Uterus (tissue), 2 donors: ENCODE measurements at regions not wholly inside any gene's neighbourhood (a gene's known extent, or its start where the extent isn't known, plus 50 kb on each side); places are given as distances from the start of the nearest gene placed in this dataset.

ENCODE experiments used
- POLR2A ChIP-seq, 2 donors: fragments of 450-650 bp; IDR thresholded peaks; one replicate each; pipeline ENCODE4 v1.6.1; 2016; ENCODE audit warnings: antibody characterized with exemption in 2 of 2, mild to moderate bottlenecking in 1 of 2, moderate library complexity in 1 of 2
- TF ChIP-seq, protein P1 (sequence below), 4 experiments: fragments of 200-600 bp in 2 of 4; fragments of 450-650 bp in 2 of 4; sonication (generic) in 2 of 4; IDR thresholded peaks; one replicate each; pipeline ENCODE4 v1.5.1; 2016 to 2019; ENCODE audit warnings: antibody characterized with exemption in 4 of 4, mild to moderate bottlenecking in 2 of 4, moderate library complexity in 1 of 4

- TF ChIP-seq, protein P1, sequence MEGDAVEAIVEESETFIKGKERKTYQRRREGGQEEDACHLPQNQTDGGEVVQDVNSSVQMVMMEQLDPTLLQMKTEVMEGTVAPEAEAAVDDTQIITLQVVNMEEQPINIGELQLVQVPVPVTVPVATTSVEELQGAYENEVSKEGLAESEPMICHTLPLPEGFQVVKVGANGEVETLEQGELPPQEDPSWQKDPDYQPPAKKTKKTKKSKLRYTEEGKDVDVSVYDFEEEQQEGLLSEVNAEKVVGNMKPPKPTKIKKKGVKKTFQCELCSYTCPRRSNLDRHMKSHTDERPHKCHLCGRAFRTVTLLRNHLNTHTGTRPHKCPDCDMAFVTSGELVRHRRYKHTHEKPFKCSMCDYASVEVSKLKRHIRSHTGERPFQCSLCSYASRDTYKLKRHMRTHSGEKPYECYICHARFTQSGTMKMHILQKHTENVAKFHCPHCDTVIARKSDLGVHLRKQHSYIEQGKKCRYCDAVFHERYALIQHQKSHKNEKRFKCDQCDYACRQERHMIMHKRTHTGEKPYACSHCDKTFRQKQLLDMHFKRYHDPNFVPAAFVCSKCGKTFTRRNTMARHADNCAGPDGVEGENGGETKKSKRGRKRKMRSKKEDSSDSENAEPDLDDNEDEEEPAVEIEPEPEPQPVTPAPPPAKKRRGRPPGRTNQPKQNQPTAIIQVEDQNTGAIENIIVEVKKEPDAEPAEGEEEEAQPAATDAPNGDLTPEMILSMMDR (IDR thresholded peaks at IDR 0.05), result no peak
- TF ChIP-seq POLR2A (IDR thresholded peaks at IDR 0.05), result no peak
Measured at GRCh38 chr5:4661326-4661725, 478.8 kb upstream of the ADAMTS16 start.
